ENCODE measurements at regions not wholly inside any gene's neighbourhood (a gene's known extent, or its start where the extent isn't known, plus 50 kb on each side); places are given as distances from the start of the nearest gene placed in this dataset.

- TF ChIP-seq GATA2 (IDR thresholded peaks at IDR 0.05; ENCODE audit: low read depth, low read length) (no peak), GATA3 (IDR thresholded peaks at IDR 0.05; ENCODE audit: low read depth, low read length) (no peak)
These were observed 362.6 kb downstream of the CNTNAP4 start for GRCh38 chr16:76639685-76640289.
